Left cardiac atrium (tissue), 4 donors: ENCODE measurements at regions not wholly inside any gene's neighbourhood (a gene's known extent, or its start where the extent isn't known, plus 50 kb on each side); places are given as distances from the start of the nearest gene placed in this dataset.

Experiments
- ATAC-seq, 2 donors: fragments of 200-7000 bp; cut with Tn5 transposase; one replicate each; pipeline ENCODE4 v1.9.1; 2020; ENCODE audit warnings: mild to moderate bottlenecking in 2 of 2, moderate library complexity in 2 of 2
- DNase-seq: peaks from one replicate; pipeline ENCODE4 v3.0.0-alpha.2; 2020
- intact Hi-C, 2 donors: fragments of 100-400 bp; cut with DNase I; formaldehyde crosslinking; loops; one replicate each; pipeline versions ENCODE4 v1.14.1 to v1.15.1; 2022 to 2023
- donor health status: DM: no; HTN: yes; CAD: no.
- donor health status: DM: no; HTN: yes; CAD: no; lungs with severe emphysema.
- donor health status: DM: yes; HTN: yes; CAD: no.
- donor health status: Dilated cardiomyopathy.

DNA sequence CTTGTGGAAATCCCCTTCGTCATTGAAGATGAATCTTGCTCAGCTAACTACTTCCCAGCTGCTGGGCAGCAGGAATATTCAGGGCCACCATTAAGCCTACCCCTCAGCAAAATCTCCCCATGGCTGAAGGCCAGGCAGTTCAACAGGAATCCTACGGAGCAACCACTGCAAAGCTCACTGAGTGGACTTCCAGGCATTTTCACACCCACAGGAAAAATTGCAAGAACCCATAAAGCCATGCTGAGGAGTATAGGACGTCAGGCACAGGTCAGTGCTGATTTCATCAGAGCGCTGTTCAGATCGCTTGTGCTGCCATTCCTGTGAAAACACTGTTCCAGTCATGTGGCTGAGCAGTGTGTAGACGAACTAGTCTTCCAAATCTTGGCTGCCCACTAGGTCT, 134.8 kb upstream of the TACR1 start:
- DNase-seq (no peak), ATAC-seq (no peak)
- intact Hi-C loops = no loop called here

GRCh38 chr2:75333646-75334045, 134.3 kb upstream of the TACR1 start:
- intact Hi-C loops = no loop called here
- no peak for ATAC-seq

DNA sequence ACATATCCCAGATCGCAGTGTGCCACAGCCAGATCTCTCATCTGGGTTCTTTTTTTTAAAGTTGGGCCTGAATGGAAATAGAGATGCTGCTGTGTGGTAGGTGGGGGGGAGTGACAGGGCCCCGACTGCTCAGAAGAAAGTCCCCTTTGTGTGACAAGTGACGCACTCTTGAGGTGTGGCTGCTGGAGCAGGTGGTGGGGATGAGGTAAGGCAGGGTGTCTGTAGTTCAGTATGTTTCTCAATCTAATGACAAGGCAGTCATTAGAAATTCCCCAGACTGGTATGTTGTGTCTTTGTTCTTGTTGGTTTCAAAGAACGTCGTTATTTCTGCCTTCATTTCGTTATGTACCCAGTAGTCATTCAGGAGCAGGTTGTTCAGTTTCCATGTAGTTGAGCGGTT, 128.8 kb upstream of the TACR1 start:
- no peak for ATAC-seq
- no peak for DNase-seq
- intact Hi-C loops = no loop called here

More at GRCh38 chr2:75333646-75334045, 134.3 kb upstream of the TACR1 start:
- no peak for DNase-seq

DNA sequence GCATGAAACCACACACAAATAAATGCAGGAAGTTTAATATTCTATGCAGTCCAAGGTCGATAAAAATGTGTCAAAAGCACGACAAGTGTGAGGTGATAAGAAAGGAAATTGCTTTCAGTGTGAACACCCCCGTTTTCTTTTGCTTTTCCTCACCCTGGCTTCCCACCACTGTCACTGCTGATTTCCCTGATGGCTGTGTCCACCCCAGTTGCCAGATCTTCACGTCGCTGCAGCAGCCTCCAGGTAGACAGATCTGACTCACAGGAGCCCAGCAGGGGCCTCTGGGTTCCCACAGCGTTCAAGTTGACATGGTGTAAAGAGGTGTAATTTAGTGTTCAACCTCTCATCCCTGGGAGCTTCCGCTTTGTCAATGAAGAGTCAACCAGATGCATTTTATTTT, 128.0 kb upstream of the TACR1 start:
- intact Hi-C loops = no loop called here
- ATAC-seq = no peak
- no peak for DNase-seq

DNA sequence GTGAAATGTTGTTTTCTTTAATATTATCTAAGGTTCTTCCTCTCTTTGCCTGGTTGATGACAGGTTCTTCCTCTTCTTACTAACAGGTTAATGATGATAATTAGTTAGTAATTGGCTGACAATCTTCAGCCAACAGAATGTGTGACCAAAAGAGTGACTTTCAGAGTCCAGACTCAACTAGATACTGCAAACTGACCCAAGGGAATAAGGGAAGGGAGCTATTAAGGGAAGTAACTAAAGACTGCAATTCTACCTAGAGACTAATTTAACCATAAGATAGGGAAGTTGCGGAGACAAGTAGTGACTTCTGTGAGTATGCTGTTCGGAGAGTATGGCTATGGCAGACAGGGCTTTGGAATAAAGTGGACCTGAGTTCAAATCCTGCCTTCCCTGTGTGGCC, 127.3 kb upstream of the TACR1 start:
- intact Hi-C loops = no loop called here
- ATAC-seq = no peak

GRCh38 chr2:75325594-75325993, 126.3 kb upstream of the TACR1 start:
- no peak for DNase-seq
- intact Hi-C loops = no loop called here
- no peak for ATAC-seq

More for the DNA sequence above, 127.3 kb upstream of the TACR1 start:
- no peak for DNase-seq

- intact Hi-C loops = no loop called here
- DNase-seq = no peak
These were observed 125.6 kb upstream of the TACR1 start for GRCh38 chr2:75324861-75325284.

GRCh38 chr2:75324141-75324540, 124.8 kb upstream of the TACR1 start:
- ATAC-seq (no peak), DNase-seq (no peak)
- intact Hi-C loops = no loop called here

More at GRCh38 chr2:75324861-75325284, 125.6 kb upstream of the TACR1 start:
- ATAC-seq = peak in 1 of 2 donors; percentile 38

- intact Hi-C loops = no loop called here
- ATAC-seq = no peak
- no peak for DNase-seq
These were observed 122.2 kb upstream of the TACR1 start for GRCh38 chr2:75321599-75321922.

GRCh38 chr2:75320898-75321598, 121.7 kb upstream of the TACR1 start:
- ATAC-seq = no peak
- no peak for DNase-seq
- intact Hi-C loops = no loop called here

DNA sequence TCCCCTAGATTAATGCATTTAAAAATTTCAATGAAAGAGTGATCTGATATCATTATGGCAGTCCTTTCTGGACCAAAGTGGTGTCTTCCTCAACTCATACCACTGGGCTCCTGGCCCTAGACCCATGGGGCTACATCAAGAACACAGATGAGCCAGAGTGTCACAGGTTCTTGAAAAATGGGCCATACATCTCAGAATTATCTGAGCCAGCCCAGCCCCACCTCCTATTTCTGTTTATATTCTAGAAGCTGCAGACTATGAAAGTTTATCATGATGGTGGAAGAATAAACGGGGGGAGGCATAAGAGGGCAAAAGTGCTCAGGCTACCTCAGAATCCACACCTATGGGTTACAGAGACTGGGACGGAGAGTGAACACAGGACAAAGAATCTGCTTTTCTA, 120.6 kb upstream of the TACR1 start:
- intact Hi-C loops = no loop called here
- ATAC-seq (no peak), DNase-seq (no peak)

- ATAC-seq = no peak
- DNase-seq = no peak
- intact Hi-C loops = no loop called here
These were observed 118.5 kb upstream of the TACR1 start for GRCh38 chr2:75317802-75318201.

DNA sequence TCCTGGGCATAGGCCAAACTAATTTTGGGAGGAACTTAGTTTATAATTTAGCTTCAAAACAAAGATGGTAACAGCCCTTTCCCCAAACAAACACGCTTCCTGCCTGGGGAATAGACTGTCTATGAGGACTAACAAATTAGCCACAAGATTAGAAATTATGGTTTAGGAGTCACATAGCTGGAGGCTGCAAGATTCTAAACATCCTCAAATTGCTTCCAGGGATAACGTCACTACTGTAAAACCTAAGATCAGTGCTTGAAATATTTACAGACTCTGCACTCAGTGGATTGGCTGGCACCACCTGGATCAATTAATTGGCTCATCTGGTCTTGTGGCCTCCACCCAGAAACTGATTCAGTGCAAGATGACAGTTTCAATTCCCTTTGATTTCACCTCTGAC, 118.0 kb upstream of the TACR1 start:
- ATAC-seq = no peak
- no peak for DNase-seq
- intact Hi-C loops = no loop called here

GRCh38 chr2:75315436-75315835, 116.1 kb upstream of the TACR1 start:
- ATAC-seq (no peak), DNase-seq (no peak)
- intact Hi-C loops = no loop called here

GRCh38 chr2:75311993-75312392, 112.7 kb upstream of the TACR1 start:
- intact Hi-C loops = no loop called here

GRCh38 chr2:75311521-75311920, 112.2 kb upstream of the TACR1 start:
- ATAC-seq = no peak
- intact Hi-C loops = no loop called here
- DNase-seq = no peak

More at GRCh38 chr2:75311993-75312392, 112.7 kb upstream of the TACR1 start:
- no peak for ATAC-seq
- no peak for DNase-seq

DNA sequence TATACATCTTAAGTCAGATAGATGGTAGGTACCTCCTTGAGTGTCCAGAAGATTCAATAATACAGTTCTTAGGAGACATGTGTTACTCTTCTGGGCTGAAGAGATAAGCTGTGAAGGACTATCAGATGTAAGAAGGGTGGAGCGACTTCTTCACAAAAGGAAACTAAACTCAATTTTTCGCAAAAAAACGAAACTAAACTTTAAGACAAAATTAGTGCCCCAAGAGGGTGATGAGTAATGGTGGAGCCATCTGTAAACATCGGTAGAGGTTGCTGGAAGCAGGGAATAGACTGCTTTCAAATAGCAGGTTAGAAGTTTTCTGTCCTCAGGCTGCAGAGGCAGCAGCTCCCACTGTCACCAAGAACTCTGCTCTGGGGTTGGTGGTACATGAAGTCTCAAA, 111.6 kb upstream of the TACR1 start:
- ATAC-seq (no peak), DNase-seq (no peak)
- intact Hi-C loops = no loop called here

DNA sequence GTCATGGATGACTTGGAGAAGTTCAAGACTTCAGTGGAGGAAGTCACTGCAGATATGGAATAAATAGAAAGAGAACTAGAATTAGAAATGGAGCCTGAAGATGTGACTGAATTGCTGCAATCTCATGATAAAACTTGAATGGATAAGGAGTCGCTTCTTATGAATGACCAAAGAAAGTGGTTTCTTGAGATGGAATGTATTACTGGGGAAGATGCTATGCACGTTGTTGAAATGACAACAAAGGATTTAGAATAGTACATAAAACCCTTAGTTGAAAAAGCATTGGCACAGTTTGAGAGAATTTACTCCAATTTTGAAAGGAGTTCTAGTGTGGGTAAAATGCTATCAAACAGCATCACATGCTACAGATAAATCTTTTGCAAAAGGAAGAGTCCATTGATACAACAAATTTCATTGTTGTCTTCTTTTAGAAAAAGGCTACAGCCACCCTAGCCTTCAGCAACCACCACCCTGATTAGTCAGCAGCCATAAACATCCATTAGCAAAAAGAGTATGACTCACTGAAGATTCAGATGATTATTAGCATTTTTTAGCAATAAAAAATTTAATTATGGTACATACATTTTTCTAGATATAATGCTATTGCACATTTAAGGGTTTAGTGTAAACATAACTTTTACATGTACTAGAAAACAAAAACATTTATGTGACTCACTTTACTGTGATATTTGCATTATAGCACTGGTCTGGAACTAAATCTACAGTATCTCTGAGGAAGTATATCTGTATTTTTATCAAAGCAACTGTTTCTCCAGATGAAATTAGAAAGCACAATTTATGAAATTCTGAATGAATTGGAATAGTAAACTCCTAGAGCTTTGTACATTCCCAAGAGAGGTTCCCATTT, 110.5 kb upstream of the TACR1 start:
- intact Hi-C loops = no loop called here
- DNase-seq (no peak), ATAC-seq (no peak)

GRCh38 chr2:75303227-75303626, 103.9 kb upstream of the TACR1 start:
- intact Hi-C loops = no loop called here
- DNase-seq = no peak
- no peak for ATAC-seq

DNA sequence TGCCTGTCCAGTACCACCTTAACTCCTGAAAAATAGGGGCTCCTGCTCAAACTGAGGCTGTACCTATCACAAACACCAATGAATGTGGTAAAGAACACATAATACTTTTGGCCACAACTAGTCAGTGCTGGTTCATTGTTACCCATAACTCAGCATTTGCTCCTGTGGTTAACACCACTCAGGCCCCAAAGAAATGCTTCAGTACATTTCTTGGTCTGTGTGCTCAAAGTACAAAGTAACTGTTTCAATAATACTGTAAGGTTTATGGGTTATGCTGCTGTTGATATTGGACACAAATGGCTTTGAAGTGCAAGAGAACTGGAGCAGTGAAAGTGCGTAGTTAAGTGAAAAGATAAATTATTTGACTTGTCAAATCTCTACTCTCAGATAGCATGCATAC, 95.0 kb upstream of the TACR1 start:
- no peak for DNase-seq
- no peak for ATAC-seq
- intact Hi-C loops = no loop called here

- DNase-seq (no peak), ATAC-seq (no peak)
- intact Hi-C loops = no loop called here
These were observed 93.5 kb upstream of the TACR1 start for GRCh38 chr2:75292826-75293225.
